ENCODE measurements at regions not wholly inside any gene's neighbourhood (a gene's known extent, or its start where the extent isn't known, plus 50 kb on each side); places are given as distances from the start of the nearest gene placed in this dataset.
"Not testable (repeated sequence)": the region's sequence is repeated elsewhere in the genome, so short reads cannot be mapped to it uniquely, and the experiment has no call there.

- Histone ChIP-seq H3K36me3 (ENCODE audit: insufficient read depth, low read depth, low read length) (no peaks in the 10 kb centered on the region), H3K9ac (ENCODE audit: low read depth, low read length) (no peak overlapping the region), H3K27ac (ENCODE audit: low read length) (no peak overlapping the region), H3K27me3 (ENCODE audit: insufficient read depth, low read length) (no peaks in the 10 kb centered on the region), H3K4me1 (ENCODE audit: insufficient read depth, low read length) (no peaks in the 10 kb centered on the region), H3K9me3 (ENCODE audit: insufficient read depth, low read depth, low read length) (no peaks in the 10 kb centered on the region), H3K4me3 (ENCODE audit: low read length) (no peak overlapping the region)
These were observed 408.3 kb upstream of the RGMB start for GRCh38 chr5:98365126-98365525.

GRCh38 chr5:98368141-98368540, 405.3 kb upstream of the RGMB start:
- Histone ChIP-seq H3K4me1 (ENCODE audit: insufficient read depth, low read length) (no peaks in the 10 kb centered on the region), H3K27me3 (ENCODE audit: insufficient read depth, low read length) (no peaks in the 10 kb centered on the region), H3K27ac (ENCODE audit: low read length) (no peak overlapping the region), H3K9ac (ENCODE audit: low read depth, low read length) (no peak overlapping the region), H3K4me3 (ENCODE audit: low read length) (no peak overlapping the region), H3K36me3 (ENCODE audit: insufficient read depth, low read depth, low read length) (no peaks in the 10 kb centered on the region), H3K9me3 (ENCODE audit: insufficient read depth, low read depth, low read length) (no peaks in the 10 kb centered on the region)

- H3K4me1 ChIP-seq (ENCODE audit: insufficient read depth, low read length): peaks cover 12% of the 10 kb centered on the region; the same call in 1 of the 2 replicates
- no peaks in the 10 kb centered on the region for H3K36me3 ChIP-seq (ENCODE audit: insufficient read depth, low read depth, low read length)
- H3K27ac ChIP-seq (ENCODE audit: low read length): no peak overlapping the region
- H3K27me3 ChIP-seq (ENCODE audit: insufficient read depth, low read length): no peaks in the 10 kb centered on the region
- H3K9ac ChIP-seq (ENCODE audit: low read depth, low read length): no peak overlapping the region
- H3K9me3 ChIP-seq (ENCODE audit: insufficient read depth, low read depth, low read length): no peaks in the 10 kb centered on the region
- no peak overlapping the region for H3K4me3 ChIP-seq (ENCODE audit: low read length)
These were observed 401.1 kb upstream of the RGMB start for GRCh38 chr5:98372351-98372750.

GRCh38 chr5:98391921-98392625, 381.4 kb upstream of the RGMB start:
- H3K9ac ChIP-seq (ENCODE audit: low read depth, low read length): no peak overlapping the region
- H3K27ac ChIP-seq (ENCODE audit: low read length): no peak overlapping the region
- no peaks in the 10 kb centered on the region for H3K9me3 ChIP-seq (ENCODE audit: insufficient read depth, low read depth, low read length)
- H3K27me3 ChIP-seq (ENCODE audit: insufficient read depth, low read length): no peaks in the 10 kb centered on the region
- H3K4me1 ChIP-seq (ENCODE audit: insufficient read depth, low read length): peaks cover 17% of the 10 kb centered on the region; the same call in 1 of the 2 replicates
- no peaks in the 10 kb centered on the region for H3K36me3 ChIP-seq (ENCODE audit: insufficient read depth, low read depth, low read length)
- H3K4me3 ChIP-seq (ENCODE audit: low read length): no peak overlapping the region

GRCh38 chr5:98393205-98393604, 380.3 kb upstream of the RGMB start:
- H3K27ac ChIP-seq (ENCODE audit: low read length); H3K4me3 ChIP-seq (ENCODE audit: low read length); H3K9ac ChIP-seq (ENCODE audit: low read depth, low read length); H3K27me3 ChIP-seq (ENCODE audit: insufficient read depth, low read length); H3K36me3 ChIP-seq (ENCODE audit: insufficient read depth, low read depth, low read length); H3K9me3 ChIP-seq (ENCODE audit: insufficient read depth, low read depth, low read length): not testable (repeated sequence)
- peaks cover 17% of the 10 kb centered on the region; the same call in 1 of the 2 replicates for H3K4me1 ChIP-seq (ENCODE audit: insufficient read depth, low read length)

- Histone ChIP-seq H3K9ac (ENCODE audit: low read depth, low read length) (no peak overlapping the region), H3K4me3 (ENCODE audit: low read length) (no peak overlapping the region), H3K4me1 (ENCODE audit: insufficient read depth, low read length) (no peaks in the 10 kb centered on the region), H3K27ac (ENCODE audit: low read length) (no peak overlapping the region), H3K9me3 (ENCODE audit: insufficient read depth, low read depth, low read length) (no peaks in the 10 kb centered on the region), H3K27me3 (ENCODE audit: insufficient read depth, low read length) (no peaks in the 10 kb centered on the region), H3K36me3 (ENCODE audit: insufficient read depth, low read depth, low read length) (no peaks in the 10 kb centered on the region)
These were observed 376.4 kb upstream of the RGMB start for GRCh38 chr5:98397081-98397480.

- no peaks in the 10 kb centered on the region for H3K4me1 ChIP-seq (ENCODE audit: insufficient read depth, low read length)
- no peaks in the 10 kb centered on the region for H3K9me3 ChIP-seq (ENCODE audit: insufficient read depth, low read depth, low read length)
- H3K36me3 ChIP-seq (ENCODE audit: insufficient read depth, low read depth, low read length): no peaks in the 10 kb centered on the region
- no peak overlapping the region for H3K9ac ChIP-seq (ENCODE audit: low read depth, low read length)
- H3K27me3 ChIP-seq (ENCODE audit: insufficient read depth, low read length): no peaks in the 10 kb centered on the region
- H3K27ac ChIP-seq (ENCODE audit: low read length): no peak overlapping the region
- no peak overlapping the region for H3K4me3 ChIP-seq (ENCODE audit: low read length)
These were observed 375.0 kb upstream of the RGMB start for GRCh38 chr5:98398465-98398864.

GRCh38 chr5:98401656-98402055, 371.8 kb upstream of the RGMB start:
- no peak overlapping the region for H3K9ac ChIP-seq (ENCODE audit: low read depth, low read length)
- no peak overlapping the region for H3K4me3 ChIP-seq (ENCODE audit: low read length)
- H3K4me1 ChIP-seq (ENCODE audit: insufficient read depth, low read length): no peaks in the 10 kb centered on the region
- no peak overlapping the region for H3K27ac ChIP-seq (ENCODE audit: low read length)
- H3K9me3 ChIP-seq (ENCODE audit: insufficient read depth, low read depth, low read length): no peaks in the 10 kb centered on the region
- no peaks in the 10 kb centered on the region for H3K27me3 ChIP-seq (ENCODE audit: insufficient read depth, low read length)
- H3K36me3 ChIP-seq (ENCODE audit: insufficient read depth, low read depth, low read length): no peaks in the 10 kb centered on the region

- H3K4me1 ChIP-seq (ENCODE audit: insufficient read depth, low read length): no peaks in the 10 kb centered on the region
- H3K27ac ChIP-seq (ENCODE audit: low read length): no peak overlapping the region
- H3K36me3 ChIP-seq (ENCODE audit: insufficient read depth, low read depth, low read length): no peaks in the 10 kb centered on the region
- H3K4me3 ChIP-seq (ENCODE audit: low read length): no peak overlapping the region
- H3K27me3 ChIP-seq (ENCODE audit: insufficient read depth, low read length): no peaks in the 10 kb centered on the region
- no peak overlapping the region for H3K9ac ChIP-seq (ENCODE audit: low read depth, low read length)
- H3K9me3 ChIP-seq (ENCODE audit: insufficient read depth, low read depth, low read length): no peaks in the 10 kb centered on the region
These were observed 371.3 kb upstream of the RGMB start for GRCh38 chr5:98402130-98402529.

- no peaks in the 10 kb centered on the region for H3K27me3 ChIP-seq (ENCODE audit: insufficient read depth, low read length)
- no peaks in the 10 kb centered on the region for H3K9me3 ChIP-seq (ENCODE audit: insufficient read depth, low read depth, low read length)
- no peaks in the 10 kb centered on the region for H3K36me3 ChIP-seq (ENCODE audit: insufficient read depth, low read depth, low read length)
- H3K4me3 ChIP-seq (ENCODE audit: low read length): no peak overlapping the region
- H3K9ac ChIP-seq (ENCODE audit: low read depth, low read length): no peak overlapping the region
- no peak overlapping the region for H3K27ac ChIP-seq (ENCODE audit: low read length)
- H3K4me1 ChIP-seq (ENCODE audit: insufficient read depth, low read length): no peaks in the 10 kb centered on the region
These were observed 370.3 kb upstream of the RGMB start for GRCh38 chr5:98403131-98403530.

- Histone ChIP-seq H3K4me3 (ENCODE audit: low read length) (no peak overlapping the region), H3K9ac (ENCODE audit: low read depth, low read length) (no peak overlapping the region), H3K4me1 (ENCODE audit: insufficient read depth, low read length) (peaks cover 2% of the 10 kb centered on the region; the same call in 1 of the 2 replicates), H3K36me3 (ENCODE audit: insufficient read depth, low read depth, low read length) (no peaks in the 10 kb centered on the region), H3K27ac (ENCODE audit: low read length) (no peak overlapping the region), H3K9me3 (ENCODE audit: insufficient read depth, low read depth, low read length) (no peaks in the 10 kb centered on the region), H3K27me3 (ENCODE audit: insufficient read depth, low read length) (no peaks in the 10 kb centered on the region)
These were observed 358.5 kb upstream of the RGMB start for GRCh38 chr5:98414938-98415337.

- H3K36me3 ChIP-seq (ENCODE audit: insufficient read depth, low read depth, low read length): no peaks in the 10 kb centered on the region
- no peaks in the 10 kb centered on the region for H3K9me3 ChIP-seq (ENCODE audit: insufficient read depth, low read depth, low read length)
- H3K4me3 ChIP-seq (ENCODE audit: low read length): no peak overlapping the region
- H3K27me3 ChIP-seq (ENCODE audit: insufficient read depth, low read length): no peaks in the 10 kb centered on the region
- H3K4me1 ChIP-seq (ENCODE audit: insufficient read depth, low read length): peaks cover 3% of the 10 kb centered on the region; the same call in 1 of the 2 replicates
- H3K9ac ChIP-seq (ENCODE audit: low read depth, low read length): no peak overlapping the region
- H3K27ac ChIP-seq (ENCODE audit: low read length): no peak overlapping the region
These were observed 357.8 kb upstream of the RGMB start for GRCh38 chr5:98415663-98416062.
